Colon (tissue), 2 donors: ENCODE measurements at regions not wholly inside any gene's neighbourhood (a gene's known extent, or its start where the extent isn't known, plus 50 kb on each side); places are given as distances from the start of the nearest gene placed in this dataset.
"Not testable (repeated sequence)": the region's sequence is repeated elsewhere in the genome, so short reads cannot be mapped to it uniquely, and the experiment has no call there.

Source experiments
- FAIRE-seq: peaks from 2 replicates; lab custom pipeline; 2012; peaks lifted over from hg19 to GRCh38; lab: Jason Lieb, UNC
- donor health status: control.
- donor health status: control.

DNA sequence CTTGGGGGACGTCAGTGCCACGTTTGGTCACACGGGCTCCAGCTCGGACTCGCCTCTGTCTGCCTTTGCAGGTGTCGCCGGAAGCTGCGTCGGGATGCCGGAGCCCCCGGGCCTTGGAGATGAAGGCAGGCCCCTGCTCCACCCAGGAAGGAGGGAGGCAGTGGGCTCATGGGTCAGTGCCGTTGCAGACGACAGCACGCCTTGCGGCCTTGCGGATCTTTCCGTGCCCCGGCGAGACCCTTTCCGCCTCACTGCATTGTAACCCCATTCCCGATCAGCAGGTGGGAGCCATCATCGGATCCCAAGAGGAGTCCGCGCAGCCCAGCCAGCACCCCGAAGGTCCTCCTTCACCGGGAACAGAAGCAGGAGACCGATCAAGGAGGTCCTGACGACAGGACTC is 1422.2 kb upstream of the PCDH10 start:
- not testable (repeated sequence) for FAIRE-seq

DNA sequence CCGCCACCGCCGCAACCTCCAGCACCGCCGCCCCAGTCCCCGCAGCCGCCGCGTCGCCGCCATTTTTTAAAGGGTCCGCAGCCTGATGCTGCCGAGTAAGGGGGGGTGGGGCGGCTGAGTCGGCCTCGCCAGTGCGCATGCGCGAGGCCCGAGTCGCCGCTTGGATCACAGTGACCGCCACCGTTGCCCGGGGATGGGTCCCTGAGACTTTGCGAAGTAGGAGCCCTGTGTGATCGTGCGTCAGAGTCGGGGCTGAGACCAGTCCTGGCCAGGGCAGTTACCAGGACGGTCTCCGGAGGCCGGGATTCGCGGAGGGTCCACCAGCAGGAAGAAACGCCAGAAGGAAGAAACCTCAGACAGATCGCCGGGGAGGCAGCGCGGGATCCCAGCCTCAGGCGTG is 1421.7 kb upstream of the PCDH10 start:
- not testable (repeated sequence) for FAIRE-seq

DNA sequence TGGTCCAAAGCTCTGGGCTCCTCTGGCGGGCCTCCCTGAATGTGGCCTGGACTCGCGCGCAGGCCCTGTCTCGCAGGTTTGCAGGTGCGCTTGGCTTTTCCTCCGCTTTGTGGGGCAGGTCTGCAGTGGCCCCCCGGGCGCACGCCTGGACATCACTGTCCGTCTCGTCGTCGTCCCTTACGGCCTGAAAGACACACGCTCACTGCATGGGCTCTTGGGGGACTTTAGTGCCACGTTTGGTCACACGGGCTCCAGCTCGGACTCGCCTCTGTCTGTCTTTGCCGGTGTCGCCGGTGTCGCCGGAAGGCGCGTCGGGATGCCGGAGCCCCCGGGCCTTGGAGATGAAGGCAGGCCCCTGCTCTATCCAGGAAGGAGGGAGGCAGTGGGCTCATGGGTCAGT is 1419.9 kb upstream of the PCDH10 start:
- FAIRE-seq = not testable (repeated sequence)

DNA sequence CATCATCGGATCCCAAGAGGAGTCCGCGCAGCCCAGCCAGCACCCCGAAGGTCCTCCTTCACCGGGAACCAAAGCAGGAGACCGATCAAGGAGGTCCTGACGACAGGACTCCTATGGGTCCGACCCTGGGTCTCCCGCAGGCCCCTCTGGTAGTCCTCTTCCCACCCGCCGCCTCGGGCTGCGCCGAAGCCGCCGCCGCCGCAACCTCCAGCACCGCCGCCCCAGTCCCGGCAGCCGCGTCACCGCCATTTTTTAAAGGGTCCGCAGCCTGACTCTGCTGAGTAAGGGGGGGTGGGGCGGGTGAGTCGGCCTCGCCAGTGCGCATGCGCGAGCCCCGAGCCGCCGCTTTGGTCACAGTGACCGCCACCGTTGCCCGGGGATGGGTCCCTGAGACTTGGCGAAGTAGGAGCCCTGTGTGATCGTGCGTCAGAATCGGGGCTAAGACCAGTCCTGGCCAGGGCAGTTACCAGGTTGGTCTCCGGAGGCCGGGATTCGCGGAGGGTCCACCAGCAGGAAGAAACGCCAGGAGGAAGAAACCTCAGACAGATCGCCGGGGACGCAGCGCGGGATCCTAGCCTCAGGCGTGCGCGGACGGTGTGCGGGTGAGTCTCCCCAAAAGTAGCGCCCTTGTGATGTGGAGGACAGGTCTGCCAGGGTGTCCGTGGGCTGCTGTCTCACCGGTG is 1419.2 kb upstream of the PCDH10 start:
- not testable (repeated sequence) for FAIRE-seq

DNA sequence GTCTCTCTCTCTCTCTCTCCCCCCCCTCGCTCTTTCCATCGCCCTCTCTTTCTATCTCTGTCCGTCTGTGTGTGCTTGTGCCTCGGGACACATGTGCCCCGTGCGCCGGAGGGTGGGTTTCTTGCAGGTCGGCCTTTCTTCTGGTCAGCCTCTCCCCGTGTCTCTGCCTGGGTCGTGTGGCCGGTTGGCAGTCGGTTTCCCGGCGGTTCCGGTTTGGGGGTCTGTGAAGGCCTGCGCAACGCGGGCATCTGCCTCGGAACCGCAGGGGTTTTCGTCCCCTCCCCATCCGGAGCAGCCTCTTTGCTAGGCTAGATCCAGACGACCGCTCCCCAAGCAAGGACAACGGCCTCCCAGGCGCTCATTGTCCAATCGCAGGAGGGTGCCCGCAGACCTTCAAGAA is 1418.5 kb upstream of the PCDH10 start:
- FAIRE-seq = not testable (repeated sequence)

DNA sequence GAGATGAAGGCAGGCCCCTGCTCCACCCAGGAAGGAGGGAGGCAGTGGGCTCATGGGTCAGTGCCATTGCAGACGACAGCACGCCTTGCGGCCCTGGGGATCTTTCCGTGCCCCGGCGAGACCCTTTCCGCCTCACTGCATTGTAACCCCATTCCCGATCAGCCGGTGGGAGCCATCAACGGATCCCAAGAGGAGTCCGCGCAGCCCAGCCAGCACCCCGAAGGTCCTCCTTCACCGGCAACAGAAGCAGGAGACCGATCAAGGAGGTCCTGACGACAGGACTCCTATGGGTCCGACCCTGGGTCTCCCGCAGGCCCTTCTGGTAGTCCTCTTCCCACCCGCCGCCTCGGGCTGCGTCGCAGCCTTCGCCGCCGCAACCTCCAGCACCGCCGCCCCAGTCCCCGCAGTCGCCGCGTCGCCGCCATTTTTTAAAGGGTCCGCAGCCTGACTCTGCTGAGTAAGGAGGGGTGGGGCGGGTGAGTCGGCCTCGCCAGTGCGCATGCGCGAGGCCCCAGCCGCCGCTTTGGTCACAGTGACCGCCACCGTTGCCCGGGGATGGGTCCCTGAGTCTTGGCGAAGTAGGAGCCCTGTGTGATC is 1417.0 kb upstream of the PCDH10 start:
- not testable (repeated sequence) for FAIRE-seq

DNA sequence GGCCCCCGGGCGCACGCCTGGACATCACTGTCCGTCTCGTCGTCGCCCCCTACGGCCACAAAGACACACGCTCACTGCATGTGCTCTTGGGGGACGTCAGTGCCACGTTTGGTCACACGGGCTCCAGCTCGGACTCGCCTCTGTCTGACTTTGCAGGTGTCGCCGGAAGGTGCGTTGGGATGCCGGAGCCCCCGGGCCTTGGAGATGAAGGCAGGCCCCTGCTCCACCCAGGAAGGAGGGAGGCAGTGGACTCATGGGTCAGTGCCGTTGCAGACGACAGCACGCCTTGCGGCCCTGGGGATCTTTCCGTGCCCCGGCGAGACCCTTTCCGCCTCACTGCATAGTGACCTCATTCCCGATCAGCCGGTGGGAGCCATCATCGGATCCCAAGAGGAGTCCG is 1414.8 kb upstream of the PCDH10 start:
- not testable (repeated sequence) for FAIRE-seq

DNA sequence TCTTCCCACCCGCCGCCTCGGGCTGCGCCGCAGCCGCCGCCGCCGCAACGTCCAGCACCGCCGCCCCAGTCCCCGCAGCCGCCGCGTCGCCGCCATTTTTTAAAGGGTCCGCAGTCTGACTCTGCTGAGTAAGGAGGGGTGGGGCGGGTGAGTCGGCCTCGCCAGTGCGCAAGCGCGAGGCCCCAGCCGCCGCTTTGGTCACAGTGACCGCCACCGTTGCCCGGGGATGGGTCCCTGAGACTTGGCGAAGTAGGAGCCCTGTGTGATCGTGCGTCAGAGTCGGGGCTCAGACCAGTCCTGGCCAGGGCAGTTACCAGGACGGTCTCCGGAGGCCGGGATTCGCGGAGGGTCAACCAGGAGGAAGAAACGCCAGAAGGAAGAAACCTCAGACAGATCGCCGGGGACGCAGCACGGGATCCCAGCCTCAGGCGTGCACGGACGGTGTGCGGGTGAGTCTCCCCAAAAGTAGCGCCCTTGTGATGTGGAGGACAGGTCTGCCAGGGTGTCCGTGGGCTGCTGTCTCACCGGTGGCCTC is 1414.2 kb upstream of the PCDH10 start:
- FAIRE-seq = not testable (repeated sequence)

DNA sequence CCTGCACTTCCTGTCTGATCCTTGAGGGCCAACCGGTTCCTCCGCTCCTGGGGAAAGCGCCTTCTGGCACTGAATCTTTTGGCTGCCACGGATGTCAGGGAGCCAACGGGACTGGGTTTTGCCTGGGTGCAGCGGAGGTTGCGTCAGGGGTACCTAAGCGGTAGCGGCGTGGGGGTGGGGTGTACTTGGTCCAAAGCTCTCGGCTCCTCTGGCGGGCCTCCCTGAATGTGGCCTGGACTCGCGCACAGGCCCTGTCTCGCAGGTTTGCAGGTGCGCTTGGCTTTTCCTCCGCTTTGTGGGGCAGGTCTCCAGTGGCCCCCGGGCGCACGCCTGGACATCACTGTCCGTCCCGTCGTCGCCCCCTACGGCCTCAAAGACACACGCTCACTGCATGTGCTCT is 1410.1 kb upstream of the PCDH10 start:
- FAIRE-seq = not testable (repeated sequence)

DNA sequence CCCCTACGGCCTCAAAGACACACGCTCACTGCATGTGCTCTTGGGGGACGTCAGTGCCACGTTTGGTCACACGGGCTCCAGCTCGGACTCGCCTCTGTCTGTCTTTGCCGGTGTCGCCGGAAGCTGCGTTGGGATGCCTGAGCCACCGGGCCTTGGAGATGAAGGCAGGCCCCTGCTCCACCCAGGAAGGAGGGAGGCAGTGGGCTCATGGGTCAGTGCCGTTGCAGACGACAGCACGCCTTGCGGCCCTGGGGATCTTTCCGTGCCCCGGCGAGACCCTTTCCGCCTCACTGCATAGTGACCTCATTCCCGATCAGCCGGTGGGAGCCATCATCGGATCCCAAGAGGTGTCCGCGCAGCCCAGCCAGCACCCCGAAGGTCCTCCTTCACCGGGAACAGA is 1407.3 kb upstream of the PCDH10 start:
- FAIRE-seq = not testable (repeated sequence)

DNA sequence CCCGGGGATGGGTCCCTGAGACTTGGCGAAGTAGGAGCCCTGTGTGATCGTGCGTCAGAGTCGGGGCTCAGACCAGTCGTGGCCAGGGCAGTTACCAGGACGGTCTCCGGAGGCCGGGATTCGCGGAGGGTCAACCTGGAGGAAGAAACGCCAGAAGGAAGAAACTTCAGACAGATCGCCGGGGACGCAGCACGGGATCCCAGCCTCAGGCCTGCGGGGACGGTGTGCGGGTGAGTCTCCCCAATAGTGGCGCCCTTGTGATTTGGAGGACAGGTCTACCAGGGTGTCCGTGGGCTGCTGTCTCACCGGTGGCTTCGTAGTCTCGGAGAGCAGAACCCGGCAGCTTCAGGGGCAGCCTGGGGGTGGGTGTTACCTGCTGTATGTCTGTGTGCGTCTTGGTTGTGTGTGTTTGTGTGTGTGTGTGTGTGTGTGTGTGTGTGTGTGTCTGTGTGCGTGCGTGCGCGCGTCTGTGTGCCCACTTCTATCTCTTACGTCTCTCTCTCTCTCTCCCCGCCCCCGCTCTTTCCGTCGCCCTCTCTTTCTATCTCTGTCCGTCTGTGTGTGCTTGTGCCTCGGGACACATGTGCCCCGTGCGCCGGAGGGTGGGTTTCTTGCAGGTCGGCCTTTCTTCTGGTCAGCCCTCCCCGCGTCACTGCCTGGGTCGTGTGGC is 1406.4 kb upstream of the PCDH10 start:
- FAIRE-seq = not testable (repeated sequence)

DNA sequence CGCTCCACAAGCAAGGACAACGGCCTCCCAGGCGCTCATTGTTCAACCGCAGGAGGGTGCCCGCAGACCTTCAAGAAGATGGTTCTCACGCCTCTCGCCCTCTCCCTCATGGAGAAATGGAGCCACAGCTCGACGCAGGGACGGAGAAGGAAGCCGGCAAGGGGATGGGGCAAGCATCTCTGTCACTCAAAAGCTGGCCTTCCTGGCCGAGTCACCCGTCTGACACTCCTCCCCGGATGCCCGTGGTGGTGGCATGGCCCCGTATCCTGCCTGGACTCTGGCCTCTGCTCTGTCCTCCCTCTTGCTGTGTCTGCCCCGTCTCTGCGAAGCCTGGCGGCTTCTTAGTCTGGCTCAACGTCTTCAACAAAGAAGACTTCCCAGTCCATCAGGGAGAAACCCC is 1405.7 kb upstream of the PCDH10 start:
- not testable (repeated sequence) for FAIRE-seq

DNA sequence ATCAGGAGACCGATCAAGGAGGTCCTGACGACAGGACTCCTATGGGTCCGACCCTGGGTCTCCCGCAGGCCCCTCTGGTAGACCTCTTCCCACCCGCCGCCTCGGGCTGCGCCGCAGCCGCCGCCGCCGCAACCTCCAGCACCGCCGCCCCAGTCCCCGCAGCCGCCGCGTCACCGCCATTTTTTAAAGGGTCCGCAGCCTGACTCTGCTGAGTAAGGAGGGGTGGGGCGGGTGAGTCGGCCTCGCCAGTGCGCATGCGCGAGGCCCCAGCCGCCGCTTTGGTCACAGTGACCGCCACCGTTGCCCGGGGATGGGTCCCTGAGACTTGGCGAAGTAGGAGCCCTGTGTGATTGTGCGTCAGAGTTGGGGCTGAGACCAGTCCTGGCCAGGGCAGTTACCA is 1401.9 kb upstream of the PCDH10 start:
- not testable (repeated sequence) for FAIRE-seq

DNA sequence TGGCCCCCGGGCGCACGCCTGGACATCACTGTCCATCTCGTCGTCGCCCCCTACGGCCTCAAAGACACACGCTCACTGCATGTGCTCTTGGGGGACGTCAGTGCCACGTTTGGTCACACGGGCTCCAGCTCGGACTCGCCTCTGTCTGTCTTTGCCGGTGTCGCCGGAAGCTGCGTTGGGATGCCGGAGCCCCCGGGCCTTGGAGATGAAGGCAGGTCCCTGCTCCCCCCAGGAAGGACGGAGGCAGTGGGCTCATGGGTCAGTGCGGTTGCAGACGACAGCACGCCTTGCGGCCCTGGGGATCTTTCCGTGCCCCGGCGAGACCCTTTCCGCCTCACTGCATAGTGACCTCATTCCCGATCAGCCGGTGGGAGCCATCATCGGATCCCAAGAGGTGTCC is 1399.9 kb upstream of the PCDH10 start:
- FAIRE-seq = not testable (repeated sequence)

DNA sequence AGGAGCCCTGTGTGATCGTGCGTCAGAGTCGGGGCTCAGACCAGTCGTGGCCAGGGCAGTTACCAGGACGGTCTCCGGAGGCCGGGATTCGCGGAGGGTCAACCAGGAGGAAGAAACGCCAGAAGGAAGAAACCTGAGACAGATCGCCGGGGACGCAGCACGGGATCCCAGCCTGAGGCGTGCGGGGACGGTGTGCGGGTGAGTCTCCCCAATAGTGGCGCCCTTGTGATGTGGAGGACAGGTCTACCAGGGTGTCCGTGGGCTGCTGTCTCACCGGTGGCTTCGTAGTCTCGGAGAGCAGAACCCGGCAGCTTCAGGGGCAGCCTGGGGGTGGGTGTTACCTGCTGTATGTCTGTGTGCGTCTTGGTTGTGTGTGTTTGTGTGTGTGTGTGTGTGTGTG is 1399.1 kb upstream of the PCDH10 start:
- FAIRE-seq = not testable (repeated sequence)

DNA sequence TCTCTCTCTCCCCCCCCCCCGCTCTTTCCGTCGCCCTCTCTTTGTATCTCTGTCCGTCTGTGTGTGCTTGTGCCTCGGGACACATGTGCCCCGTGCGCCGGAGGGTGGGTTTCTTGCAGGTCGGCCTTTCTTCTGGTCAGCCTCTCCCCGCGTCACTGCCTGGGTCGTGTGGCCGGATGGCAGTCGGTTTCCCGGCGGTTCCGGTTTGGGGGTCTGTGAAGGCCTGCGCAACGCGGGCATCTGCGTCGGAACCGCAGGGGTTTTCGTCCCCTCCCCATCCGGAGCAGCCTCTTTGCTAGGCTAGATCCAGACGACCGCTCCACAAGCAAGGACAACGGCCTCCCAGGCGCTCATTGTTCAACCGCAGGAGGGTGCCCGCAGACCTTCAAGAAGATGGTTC is 1398.6 kb upstream of the PCDH10 start:
- FAIRE-seq = not testable (repeated sequence)

DNA sequence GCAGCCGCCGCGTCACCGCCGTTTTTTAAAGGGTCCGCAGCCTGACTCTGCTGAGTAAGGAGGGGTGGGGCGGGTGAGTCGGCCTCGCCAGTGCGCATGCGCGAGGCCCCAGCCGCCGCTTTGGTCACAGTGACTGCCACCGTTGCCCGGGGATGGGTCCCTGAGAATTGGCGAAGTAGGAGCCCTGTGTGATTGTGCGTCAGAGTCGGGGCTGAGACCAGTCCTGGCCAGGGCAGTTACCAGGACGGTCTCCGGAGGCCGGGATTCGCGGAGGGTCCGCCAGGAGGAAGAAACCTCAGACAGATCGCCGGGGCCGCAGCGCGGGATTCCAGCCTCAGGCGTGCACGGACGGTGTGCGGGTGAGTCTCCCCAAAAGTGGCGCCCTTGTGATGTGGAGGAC is 1386.9 kb upstream of the PCDH10 start:
- FAIRE-seq = not testable (repeated sequence)

DNA sequence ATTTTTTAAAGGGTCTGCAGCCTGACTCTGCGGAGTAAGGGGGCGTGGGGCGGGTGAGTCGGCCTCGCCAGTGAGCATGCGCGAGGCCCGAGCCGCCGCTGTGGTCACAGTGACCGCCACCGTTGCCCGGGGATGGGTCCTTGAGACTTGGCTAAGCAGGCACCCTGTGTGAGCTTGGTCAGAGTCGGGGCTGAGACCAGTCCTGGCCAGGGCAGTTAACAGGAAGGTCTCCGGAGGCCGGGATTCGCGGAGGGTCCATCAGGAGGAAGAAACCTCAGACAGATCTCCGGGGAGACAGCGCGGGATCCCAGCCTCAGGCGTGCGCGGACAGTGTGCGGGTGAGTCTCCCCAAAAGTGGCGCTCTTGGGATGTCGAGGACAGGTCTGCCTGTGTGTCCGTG is 1384.4 kb upstream of the PCDH10 start:
- FAIRE-seq = no peak

DNA sequence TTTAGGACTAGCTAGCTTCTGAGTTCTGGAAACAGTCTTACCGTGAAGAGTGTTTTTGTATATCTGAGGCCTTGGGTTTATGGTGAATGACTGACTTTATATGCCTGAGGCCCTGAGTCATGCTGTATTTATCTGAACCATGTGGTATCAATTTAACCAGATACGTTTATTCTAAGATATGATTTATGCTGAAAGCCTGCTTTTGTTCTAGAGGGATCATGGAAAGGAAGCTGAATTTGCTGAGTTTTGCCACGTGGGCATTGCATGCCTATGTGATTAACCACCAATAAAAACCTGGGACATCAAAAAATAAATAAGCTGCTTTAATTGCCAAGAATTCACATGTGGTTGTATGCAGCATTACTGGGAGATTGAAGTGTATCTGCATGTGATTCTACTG is 1374.7 kb upstream of the PCDH10 start:
- not testable (repeated sequence) for FAIRE-seq

DNA sequence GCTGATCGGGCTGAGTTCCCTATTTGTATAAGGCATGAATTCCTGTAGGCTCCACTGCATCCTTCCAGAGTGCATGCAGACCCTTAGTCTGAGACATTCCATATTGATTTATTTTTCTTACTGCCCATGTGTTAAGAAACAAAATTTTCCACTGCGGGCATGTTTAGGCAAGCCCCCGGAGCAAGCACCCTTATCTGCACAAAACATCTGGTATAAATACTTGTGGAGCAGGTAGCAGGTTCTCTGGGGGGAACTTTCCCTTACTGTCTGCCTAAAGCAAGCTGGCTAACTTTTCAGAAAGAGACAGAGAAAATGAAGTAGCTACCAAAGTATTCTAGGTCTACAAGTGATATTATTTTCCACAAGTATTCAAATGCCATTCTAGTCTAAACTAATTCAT is 1338.5 kb upstream of the PCDH10 start:
- not testable (repeated sequence) for FAIRE-seq
